ENCODE measurements at regions not wholly inside any gene's neighbourhood (a gene's known extent, or its start where the extent isn't known, plus 50 kb on each side); places are given as distances from the start of the nearest gene placed in this dataset.

DNA sequence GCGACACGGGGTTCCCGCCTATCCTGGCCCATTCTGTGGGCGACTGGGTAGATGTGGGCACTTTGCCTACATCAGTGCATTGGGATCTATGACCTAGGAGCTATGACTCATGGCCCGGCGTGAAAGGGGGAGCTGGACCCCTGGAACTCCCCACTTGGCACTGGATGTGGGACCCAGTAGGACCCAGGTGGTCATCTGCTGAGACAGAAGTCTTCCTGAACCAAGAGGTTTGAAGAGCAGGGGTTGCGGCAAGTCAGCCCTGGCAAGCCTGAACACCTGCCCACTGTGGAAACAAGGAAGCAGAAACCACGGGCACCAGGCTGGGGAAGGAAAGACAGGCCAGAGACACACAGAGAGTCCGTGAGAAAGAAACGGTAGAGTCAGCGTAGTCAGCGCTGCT is 656.7 kb downstream of the AJAP1 start:
- TF ChIP-seq, protein P1, sequence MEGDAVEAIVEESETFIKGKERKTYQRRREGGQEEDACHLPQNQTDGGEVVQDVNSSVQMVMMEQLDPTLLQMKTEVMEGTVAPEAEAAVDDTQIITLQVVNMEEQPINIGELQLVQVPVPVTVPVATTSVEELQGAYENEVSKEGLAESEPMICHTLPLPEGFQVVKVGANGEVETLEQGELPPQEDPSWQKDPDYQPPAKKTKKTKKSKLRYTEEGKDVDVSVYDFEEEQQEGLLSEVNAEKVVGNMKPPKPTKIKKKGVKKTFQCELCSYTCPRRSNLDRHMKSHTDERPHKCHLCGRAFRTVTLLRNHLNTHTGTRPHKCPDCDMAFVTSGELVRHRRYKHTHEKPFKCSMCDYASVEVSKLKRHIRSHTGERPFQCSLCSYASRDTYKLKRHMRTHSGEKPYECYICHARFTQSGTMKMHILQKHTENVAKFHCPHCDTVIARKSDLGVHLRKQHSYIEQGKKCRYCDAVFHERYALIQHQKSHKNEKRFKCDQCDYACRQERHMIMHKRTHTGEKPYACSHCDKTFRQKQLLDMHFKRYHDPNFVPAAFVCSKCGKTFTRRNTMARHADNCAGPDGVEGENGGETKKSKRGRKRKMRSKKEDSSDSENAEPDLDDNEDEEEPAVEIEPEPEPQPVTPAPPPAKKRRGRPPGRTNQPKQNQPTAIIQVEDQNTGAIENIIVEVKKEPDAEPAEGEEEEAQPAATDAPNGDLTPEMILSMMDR (IDR thresholded peaks at IDR 0.05; ENCODE audit: low read depth, low read length, poor library complexity, severe bottlenecking), result no peak
- TF ChIP-seq EZH2phosphoT487 (IDR thresholded peaks at IDR 0.05; ENCODE audit: borderline replicate concordance, low read length), result no peak

Data from DOHH2 (cell line).